ENCODE measurements at regions not wholly inside any gene's neighbourhood (a gene's known extent, or its start where the extent isn't known, plus 50 kb on each side); places are given as distances from the start of the nearest gene placed in this dataset.

DNA sequence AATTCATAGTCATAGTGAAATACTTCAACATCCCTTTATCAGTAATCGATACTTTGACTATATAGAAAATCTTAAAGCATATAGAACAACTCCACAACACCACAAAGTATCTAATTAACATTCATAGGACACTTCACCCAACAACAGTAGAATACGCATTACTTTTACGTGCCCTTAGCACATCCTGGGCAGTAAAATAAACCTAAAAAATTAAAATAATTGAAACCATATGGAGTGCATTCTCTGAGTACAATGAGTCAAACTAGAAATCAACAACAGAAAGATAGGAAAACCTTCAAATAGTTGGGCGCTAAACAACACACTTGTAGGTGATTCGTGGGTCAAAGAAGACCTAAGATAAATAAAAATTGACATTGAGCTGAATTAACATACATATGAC, 442.9 kb downstream of the SUCLG1 start:
- TF ChIP-seq, protein P1, sequence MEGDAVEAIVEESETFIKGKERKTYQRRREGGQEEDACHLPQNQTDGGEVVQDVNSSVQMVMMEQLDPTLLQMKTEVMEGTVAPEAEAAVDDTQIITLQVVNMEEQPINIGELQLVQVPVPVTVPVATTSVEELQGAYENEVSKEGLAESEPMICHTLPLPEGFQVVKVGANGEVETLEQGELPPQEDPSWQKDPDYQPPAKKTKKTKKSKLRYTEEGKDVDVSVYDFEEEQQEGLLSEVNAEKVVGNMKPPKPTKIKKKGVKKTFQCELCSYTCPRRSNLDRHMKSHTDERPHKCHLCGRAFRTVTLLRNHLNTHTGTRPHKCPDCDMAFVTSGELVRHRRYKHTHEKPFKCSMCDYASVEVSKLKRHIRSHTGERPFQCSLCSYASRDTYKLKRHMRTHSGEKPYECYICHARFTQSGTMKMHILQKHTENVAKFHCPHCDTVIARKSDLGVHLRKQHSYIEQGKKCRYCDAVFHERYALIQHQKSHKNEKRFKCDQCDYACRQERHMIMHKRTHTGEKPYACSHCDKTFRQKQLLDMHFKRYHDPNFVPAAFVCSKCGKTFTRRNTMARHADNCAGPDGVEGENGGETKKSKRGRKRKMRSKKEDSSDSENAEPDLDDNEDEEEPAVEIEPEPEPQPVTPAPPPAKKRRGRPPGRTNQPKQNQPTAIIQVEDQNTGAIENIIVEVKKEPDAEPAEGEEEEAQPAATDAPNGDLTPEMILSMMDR (IDR thresholded peaks at IDR 0.05), result no peak
- TF ChIP-seq POLR2A (IDR thresholded peaks at IDR 0.05), result no peak

Data from heart left ventricle (tissue), 13 donors.